Erythroblast (primary cell): ENCODE measurements at regions not wholly inside any gene's neighbourhood (a gene's known extent, or its start where the extent isn't known, plus 50 kb on each side); places are given as distances from the start of the nearest gene placed in this dataset.

Experiments used
- GATA1 ChIP-seq: IDR thresholded peaks from 2 replicates; pipeline ENCODE4 v1.6.1; 2011; ENCODE audit warnings: low read depth, mild to moderate bottlenecking, control low read depth, low read length, moderate library complexity
- POLR2A ChIP-seq: IDR thresholded peaks from 2 replicates; pipeline ENCODE4 v1.6.1; 2011; ENCODE audit warnings: mild to moderate bottlenecking, low read length

DNA sequence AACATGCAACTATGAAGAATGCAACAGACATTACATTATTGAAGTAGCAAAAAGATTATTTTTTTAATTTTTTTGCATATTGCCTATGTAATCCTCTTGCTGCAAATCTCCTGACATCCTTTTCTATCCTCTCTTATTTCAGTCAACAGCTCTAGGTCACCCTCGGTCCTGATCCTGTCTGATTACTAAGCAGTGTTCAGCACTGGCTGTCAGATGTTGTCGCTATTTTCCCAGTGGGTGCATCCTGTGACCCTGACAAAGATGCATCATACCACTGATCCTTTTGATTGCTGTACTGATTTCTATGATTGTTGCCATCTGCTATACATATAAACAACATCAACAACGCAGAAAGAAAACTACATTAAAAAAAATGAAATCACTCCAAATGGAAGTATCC, 443.7 kb upstream of the PRR20A start:
- TF ChIP-seq POLR2A, result no peak
- TF ChIP-seq GATA1, result no peak
